Karpas-422 (cell line): ENCODE measurements at regions not wholly inside any gene's neighbourhood (a gene's known extent, or its start where the extent isn't known, plus 50 kb on each side); places are given as distances from the start of the nearest gene placed in this dataset.

Experiments
- DNase-seq: peaks from one replicate; pipeline ENCODE4 v3.0.0-alpha.2; 2015
- H2AFZ ChIP-seq: fragments of 200-600 bp; sonication (generic); 2 replicates; pipeline ENCODE4 v1.6.1; 2014; ENCODE audit warnings: antibody characterized with exemption, low read length, mixed read lengths
- H3K27ac ChIP-seq: fragments of 200-600 bp; sonication (generic); 2 replicates; pipeline ENCODE4 v1.5.1; 2014; ENCODE audit warnings: mild to moderate bottlenecking, low read length, moderate library complexity
- H3K27me3 ChIP-seq: fragments of 200-600 bp; sonication (generic); 2 replicates; pipeline ENCODE4 v1.6.1; 2014; ENCODE audit warnings: low read length, mixed read lengths
- H3K36me3 ChIP-seq: fragments of 200-600 bp; sonication (generic); 2 replicates; pipeline ENCODE4 v1.6.1; 2014; ENCODE audit warnings: low read length, mixed read lengths; ENCODE audit not compliant: insufficient read depth
- H3K4me1 ChIP-seq: fragments of 200-600 bp; sonication (generic); 2 replicates; pipeline ENCODE4 v1.6.1; 2014; ENCODE audit warnings: mild to moderate bottlenecking, low read length, mixed read lengths
- H3K4me2 ChIP-seq: fragments of 200-600 bp; sonication (generic); 2 replicates; pipeline ENCODE4 v1.6.1; 2014; ENCODE audit warnings: low read length, low read depth, mild to moderate bottlenecking; ENCODE audit not compliant: poor library complexity, severe bottlenecking
- H3K4me3 ChIP-seq: fragments of 200-600 bp; sonication (generic); 2 replicates; pipeline ENCODE4 v1.5.1; 2014; ENCODE audit warnings: mild to moderate bottlenecking, antibody characterized with exemption, low read length, mixed read lengths
- H3K79me2 ChIP-seq: fragments of 200-600 bp; sonication (generic); 2 replicates; pipeline ENCODE4 v1.6.1; 2014; ENCODE audit warnings: mild to moderate bottlenecking, low read length, mixed read lengths
- H3K9ac ChIP-seq: fragments of 200-600 bp; sonication (generic); 2 replicates; pipeline ENCODE4 v1.6.0; 2014; ENCODE audit warnings: low read length
- H3K9me2 ChIP-seq: fragments of 200-600 bp; sonication (generic), shearing (Covaris generic); replicated peaks from 2 replicates; pipeline ENCODE4 v1.6.0; 2014; ENCODE audit warnings: mild to moderate bottlenecking, low read length, moderate library complexity; ENCODE audit not compliant: insufficient read depth
- H3K9me3 ChIP-seq: fragments of 300-700, 200-600 bp; sonication (generic); 2 replicates; pipeline ENCODE4 v1.6.1; 2014; ENCODE audit warnings: low read length, mixed read lengths
- H4K20me1 ChIP-seq: fragments of 200-600 bp; sonication (generic); 2 replicates; pipeline ENCODE4 v1.6.1; 2014; ENCODE audit warnings: mild to moderate bottlenecking, antibody characterized with exemption, low read length, low read depth; ENCODE audit not compliant: insufficient read depth

DNA sequence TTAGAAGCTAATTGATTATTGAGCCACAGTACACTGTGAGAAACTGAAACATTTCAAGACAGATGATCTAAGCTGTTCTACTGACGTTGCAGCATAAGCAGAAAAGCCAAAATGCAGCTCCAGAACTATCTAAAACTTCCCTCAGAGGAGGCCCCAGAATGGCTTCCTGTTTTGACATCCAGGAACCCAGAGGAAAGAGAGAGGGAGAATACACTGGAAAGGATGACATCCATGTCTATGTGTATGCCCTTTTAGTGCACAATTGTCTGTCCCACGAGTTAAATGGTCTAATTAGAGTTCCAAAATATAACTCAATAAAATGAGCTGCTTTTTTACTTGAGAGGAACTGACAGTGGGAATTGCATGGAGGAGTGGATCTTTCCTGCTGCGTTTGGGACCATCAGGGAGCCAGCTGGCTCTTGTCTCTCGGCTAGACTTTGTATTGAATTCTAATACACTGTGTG, 688.1 kb downstream of the ZNF385D start:
- Histone ChIP-seq H2AFZ (no peak overlapping the region), H3K9ac (no peak overlapping the region), H3K4me3 (no peak overlapping the region), H3K36me3 (no peaks in the 10 kb centered on the region), H3K4me1 (no peaks in the 10 kb centered on the region), H3K9me2 (no peaks in the 10 kb centered on the region), H4K20me1 (no peaks in the 10 kb centered on the region), H3K4me2 (no peak overlapping the region), H3K79me2 (no peaks in the 10 kb centered on the region), H3K27me3 (no peaks in the 10 kb centered on the region), H3K9me3 (peaks cover 9% of the 10 kb centered on the region; the same call in 1 of the 2 replicates), H3K27ac (no peak overlapping the region)
- no peak for DNase-seq

DNA sequence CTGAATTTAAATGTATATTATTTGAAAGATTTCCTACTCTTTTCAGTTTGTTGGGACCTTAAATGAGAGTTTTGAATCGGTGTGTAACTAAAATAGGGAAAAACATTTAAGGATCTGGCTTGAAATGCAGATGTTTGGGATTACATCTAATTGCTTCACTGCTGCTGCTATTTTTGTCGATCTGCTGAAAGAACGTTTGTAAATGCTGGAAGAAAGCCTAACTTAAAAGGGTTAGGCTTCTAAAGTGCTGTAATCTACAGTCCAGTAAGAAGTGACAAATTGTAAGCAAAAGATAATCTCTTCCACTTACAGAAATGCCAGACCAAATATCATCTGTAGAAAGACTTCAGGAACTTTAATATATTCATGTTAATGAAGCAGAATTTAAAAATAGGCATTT, 691.6 kb downstream of the ZNF385D start:
- Histone ChIP-seq H3K27me3 (no peaks in the 10 kb centered on the region), H3K79me2 (no peaks in the 10 kb centered on the region), H3K4me1 (no peaks in the 10 kb centered on the region)

DNA sequence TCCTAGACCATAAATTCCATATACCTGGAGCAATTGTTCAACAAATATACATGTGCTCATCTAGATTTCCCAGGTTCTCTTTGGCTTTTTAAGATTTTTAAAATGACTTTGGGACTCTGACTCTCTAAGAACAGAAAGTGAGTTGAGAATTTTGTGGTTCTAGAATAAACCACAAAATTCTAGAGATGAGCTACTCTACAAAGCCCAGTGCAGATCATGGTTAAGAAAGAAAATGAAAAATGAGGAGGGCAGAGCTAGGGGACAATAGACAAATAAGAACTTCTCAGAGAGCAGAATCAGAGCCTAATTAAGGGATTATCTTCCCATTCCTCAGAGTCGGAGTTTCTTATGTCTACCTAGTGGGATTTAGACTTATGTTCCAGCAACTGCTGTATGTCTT, 694.7 kb downstream of the ZNF385D start:
- no peak overlapping the region for H3K4me2 ChIP-seq
- no peak overlapping the region for H3K4me3 ChIP-seq
- H3K9me2 ChIP-seq: no peaks in the 10 kb centered on the region
- H3K9me3 ChIP-seq: peaks cover 17% of the 10 kb centered on the region
- no peaks in the 10 kb centered on the region for H3K4me1 ChIP-seq
- H3K27me3 ChIP-seq: no peaks in the 10 kb centered on the region
- no peaks in the 10 kb centered on the region for H3K79me2 ChIP-seq
- no peak overlapping the region for H3K27ac ChIP-seq
- DNase-seq: no peak
- H4K20me1 ChIP-seq: no peaks in the 10 kb centered on the region
- no peak overlapping the region for H2AFZ ChIP-seq
- H3K9ac ChIP-seq: no peak overlapping the region
- H3K36me3 ChIP-seq: no peaks in the 10 kb centered on the region

More for the DNA sequence above, 691.6 kb downstream of the ZNF385D start:
- no peak overlapping the region for H3K4me3 ChIP-seq
- H3K9me2 ChIP-seq: no peaks in the 10 kb centered on the region
- H3K36me3 ChIP-seq: no peaks in the 10 kb centered on the region
- no peaks in the 10 kb centered on the region for H4K20me1 ChIP-seq
- no peak for DNase-seq
- H3K4me2 ChIP-seq: no peak overlapping the region
- H3K9me3 ChIP-seq: peaks cover 9% of the 10 kb centered on the region; the same call in 1 of the 2 replicates
- no peak overlapping the region for H3K27ac ChIP-seq
- no peak overlapping the region for H3K9ac ChIP-seq
- H2AFZ ChIP-seq: no peak overlapping the region

DNA sequence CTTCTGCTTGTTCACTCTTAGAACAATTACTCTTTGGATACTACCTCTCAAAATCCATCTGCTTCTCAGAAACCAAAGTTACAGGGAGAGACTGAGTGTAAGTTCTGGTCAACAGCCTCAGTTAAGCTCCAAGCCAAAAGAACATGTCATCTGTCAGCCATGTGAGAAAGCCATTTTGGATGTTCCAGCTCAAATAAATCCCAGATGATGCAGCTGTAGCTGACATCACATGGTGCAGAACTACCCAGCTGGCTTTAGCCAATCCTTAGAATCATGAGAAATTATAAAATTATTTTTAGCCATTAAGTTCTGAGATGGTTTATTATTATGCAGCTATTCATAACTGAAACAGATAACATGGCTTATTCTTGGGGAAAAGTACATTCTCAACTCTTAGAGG, 696.0 kb downstream of the ZNF385D start:
- no peak overlapping the region for H3K27ac ChIP-seq
- H3K79me2 ChIP-seq: no peaks in the 10 kb centered on the region
- H3K4me3 ChIP-seq: no peak overlapping the region
- no peak overlapping the region for H3K4me2 ChIP-seq
- no peak overlapping the region for H2AFZ ChIP-seq
- no peak for DNase-seq
- no peaks in the 10 kb centered on the region for H3K9me2 ChIP-seq
- peaks cover 17% of the 10 kb centered on the region for H3K9me3 ChIP-seq
- H3K9ac ChIP-seq: no peak overlapping the region
- no peaks in the 10 kb centered on the region for H3K36me3 ChIP-seq
- no peaks in the 10 kb centered on the region for H3K27me3 ChIP-seq
- H3K4me1 ChIP-seq: no peaks in the 10 kb centered on the region
- H4K20me1 ChIP-seq: no peaks in the 10 kb centered on the region

DNA sequence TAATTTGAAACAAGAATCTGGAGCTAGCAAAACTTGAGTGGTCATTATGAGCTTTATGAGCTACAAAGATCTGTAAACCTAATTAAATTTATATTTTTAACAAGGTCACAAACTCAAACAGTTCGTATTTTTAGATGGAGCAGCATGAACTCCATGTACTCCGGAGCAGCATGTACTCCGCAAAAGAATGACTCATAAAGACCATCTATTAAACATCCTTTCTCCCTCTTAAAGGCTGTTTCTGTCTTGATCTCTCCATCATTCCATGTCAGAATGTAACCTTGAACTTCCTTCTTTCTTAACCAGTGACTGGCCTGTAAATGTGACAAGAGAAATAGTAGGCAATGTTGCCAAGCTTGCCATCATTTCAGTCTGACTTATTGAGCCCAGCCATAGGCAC, 696.9 kb downstream of the ZNF385D start:
- Histone ChIP-seq H3K4me2 (no peak overlapping the region), H3K79me2 (no peaks in the 10 kb centered on the region), H3K4me1 (no peaks in the 10 kb centered on the region), H2AFZ (no peak overlapping the region), H4K20me1 (no peaks in the 10 kb centered on the region), H3K9me3 (peaks cover 14% of the 10 kb centered on the region), H3K27me3 (no peaks in the 10 kb centered on the region), H3K27ac (no peak overlapping the region), H3K36me3 (no peaks in the 10 kb centered on the region), H3K9ac (no peak overlapping the region), H3K9me2 (no peaks in the 10 kb centered on the region), H3K4me3 (no peak overlapping the region)
- no peak for DNase-seq

DNA sequence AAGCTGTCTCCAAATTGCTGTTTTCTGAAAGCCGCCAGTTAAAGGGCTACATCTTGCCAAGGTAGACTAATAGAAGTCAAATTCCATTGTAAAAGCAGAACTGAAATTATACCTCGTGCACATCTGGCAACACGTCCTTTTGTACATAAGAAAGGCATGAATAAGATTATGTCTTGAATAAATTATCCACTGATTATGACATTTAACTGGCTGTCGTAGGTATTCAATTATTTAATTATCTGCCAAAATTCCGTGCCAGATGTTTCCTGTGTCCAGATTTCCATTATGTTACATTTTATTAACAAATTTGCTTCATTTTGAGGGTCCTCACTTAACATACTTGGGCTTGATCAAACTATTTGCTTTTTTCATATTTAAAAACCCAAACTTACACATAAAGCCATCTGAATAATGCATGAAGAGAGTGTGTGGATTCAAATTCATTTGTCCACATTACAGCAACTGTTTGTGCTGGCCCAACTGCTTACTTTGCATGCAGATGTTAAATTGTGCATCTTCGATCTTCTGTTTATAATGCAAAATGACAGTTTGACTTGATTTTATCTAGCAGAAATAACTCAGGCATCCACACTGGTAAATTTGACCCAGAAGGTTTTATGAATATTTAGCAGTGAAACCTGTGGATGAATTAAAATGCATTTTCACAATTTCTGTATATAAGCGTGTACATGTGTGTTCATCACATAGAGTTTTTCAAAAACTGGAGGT, 701.5 kb downstream of the ZNF385D start:
- H3K4me1 ChIP-seq: no peaks in the 10 kb centered on the region
- DNase-seq: no peak
- no peaks in the 10 kb centered on the region for H3K79me2 ChIP-seq
- H3K4me2 ChIP-seq: no peak overlapping the region
- H3K9me2 ChIP-seq: no peaks in the 10 kb centered on the region
- H2AFZ ChIP-seq: no peak overlapping the region
- H3K9ac ChIP-seq: no peak overlapping the region
- H3K27ac ChIP-seq: no peak overlapping the region
- H3K9me3 ChIP-seq: peaks cover 23% of the 10 kb centered on the region
- H4K20me1 ChIP-seq: no peaks in the 10 kb centered on the region
- no peaks in the 10 kb centered on the region for H3K36me3 ChIP-seq
- no peak overlapping the region for H3K4me3 ChIP-seq
- no peaks in the 10 kb centered on the region for H3K27me3 ChIP-seq

DNA sequence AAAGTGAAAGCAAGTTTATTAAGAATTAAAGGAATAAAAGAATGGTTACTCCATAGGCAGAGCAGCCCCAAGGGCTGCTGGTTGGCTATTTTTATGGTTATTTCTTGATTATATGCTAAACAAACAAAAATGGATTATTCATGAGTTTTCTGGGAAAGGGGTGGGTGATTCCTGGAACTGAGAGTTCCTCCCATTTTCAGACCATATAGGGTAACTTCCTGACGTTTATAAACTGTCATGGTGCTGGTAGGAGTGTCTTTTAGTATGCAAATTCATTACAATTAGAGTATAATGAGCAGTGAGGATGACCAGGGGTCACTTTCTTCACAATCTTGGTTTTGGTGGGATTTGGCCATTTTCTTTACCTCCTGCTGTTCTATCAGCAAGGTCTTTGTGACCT, 707.9 kb downstream of the ZNF385D start:
- Histone ChIP-seq H3K9me3 (peaks cover 21% of the 10 kb centered on the region), H4K20me1 (no peaks in the 10 kb centered on the region), H2AFZ (no peak overlapping the region), H3K9ac (no peak overlapping the region), H3K27me3 (no peaks in the 10 kb centered on the region), H3K4me3 (no peak overlapping the region), H3K9me2 (no peaks in the 10 kb centered on the region), H3K4me1 (no peaks in the 10 kb centered on the region), H3K79me2 (no peaks in the 10 kb centered on the region), H3K36me3 (no peaks in the 10 kb centered on the region), H3K27ac (no peak overlapping the region), H3K4me2 (no peak overlapping the region)
- DNase-seq: no peak

DNA sequence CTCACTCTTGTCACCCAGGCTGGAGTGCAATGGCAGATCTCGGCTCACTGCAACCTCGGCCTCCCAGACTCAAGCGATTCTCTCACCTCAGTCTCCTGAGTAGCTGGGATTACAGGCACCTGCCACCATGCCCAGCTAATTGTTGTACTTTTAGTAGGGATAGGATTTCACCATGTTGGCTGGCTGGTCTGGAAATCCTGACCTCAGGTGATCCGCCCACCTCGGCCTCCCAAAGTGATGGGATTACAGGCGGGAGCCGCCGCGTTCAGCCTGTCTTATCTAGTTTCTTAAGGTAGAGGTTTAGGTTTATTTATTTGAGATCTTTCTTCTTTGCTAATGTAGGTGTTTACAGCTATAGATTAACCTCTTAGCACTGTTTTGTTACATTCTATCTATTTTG, 708.8 kb downstream of the ZNF385D start:
- Histone ChIP-seq H3K27me3 (no peaks in the 10 kb centered on the region), H3K4me3 (no peak overlapping the region), H3K9me2 (no peaks in the 10 kb centered on the region), H4K20me1 (no peaks in the 10 kb centered on the region), H3K9ac (no peak overlapping the region), H3K4me2 (no peak overlapping the region), H3K79me2 (no peaks in the 10 kb centered on the region), H3K4me1 (no peaks in the 10 kb centered on the region), H2AFZ (no peak overlapping the region), H3K27ac (no peak overlapping the region), H3K36me3 (no peaks in the 10 kb centered on the region), H3K9me3 (peaks cover 21% of the 10 kb centered on the region)
- DNase-seq: no peak
